Stimulated activated naive CD8-positive, alpha-beta T cell treated with anti-CD3 and anti-CD28 coated beads, Interleukin-15, amount 100 ng/mL, for 72 hours (primary cell): ENCODE measurements at regions not wholly inside any gene's neighbourhood (a gene's known extent, or its start where the extent isn't known, plus 50 kb on each side); places are given as distances from the start of the nearest gene placed in this dataset.
A peak's percentile ranks its signal among the peaks of the same experiment; 100 is the strongest.
"Not testable (repeated sequence)": the region's sequence is repeated elsewhere in the genome, so short reads cannot be mapped to it uniquely, and the experiment has no call there.

Source experiments
- ATAC-seq: fragments of 150-1000 bp; cut with Tn5 transposase; 2 replicates; pipeline ENCODE4 v1.10.0; 2021; ENCODE audit warnings: mild to moderate bottlenecking, moderate library complexity
- DNase-seq, 2 donors: peaks; one replicate each; pipeline ENCODE4 v3.0.0; 2021 to 2022
- H3K27ac Mint-ChIP-seq, 2 donors: one replicate each; pipeline ENCODE4 v1.8.0; 2022; ENCODE audit warnings: mild to moderate bottlenecking in 2 of 2, mixed read lengths in 2 of 2, moderate library complexity in 2 of 2
- H3K27me3 Mint-ChIP-seq: one replicate; pipeline ENCODE4 v1.8.0; 2022; ENCODE audit warnings: mixed read lengths
- H3K4me1 Mint-ChIP-seq: one replicate; pipeline ENCODE4 v1.8.0; 2022; ENCODE audit warnings: mild to moderate bottlenecking, mixed read lengths
- H3K4me3 Mint-ChIP-seq, 2 donors: one replicate each; pipeline ENCODE4 v1.8.0; 2022; ENCODE audit warnings: mild to moderate bottlenecking in 2 of 2, mixed read lengths in 2 of 2, moderate library complexity in 1 of 2
- H3K9me3 Mint-ChIP-seq, 2 donors: one replicate each; pipeline ENCODE4 v1.8.0; 2022; ENCODE audit warnings: mixed read lengths in 2 of 2

DNA sequence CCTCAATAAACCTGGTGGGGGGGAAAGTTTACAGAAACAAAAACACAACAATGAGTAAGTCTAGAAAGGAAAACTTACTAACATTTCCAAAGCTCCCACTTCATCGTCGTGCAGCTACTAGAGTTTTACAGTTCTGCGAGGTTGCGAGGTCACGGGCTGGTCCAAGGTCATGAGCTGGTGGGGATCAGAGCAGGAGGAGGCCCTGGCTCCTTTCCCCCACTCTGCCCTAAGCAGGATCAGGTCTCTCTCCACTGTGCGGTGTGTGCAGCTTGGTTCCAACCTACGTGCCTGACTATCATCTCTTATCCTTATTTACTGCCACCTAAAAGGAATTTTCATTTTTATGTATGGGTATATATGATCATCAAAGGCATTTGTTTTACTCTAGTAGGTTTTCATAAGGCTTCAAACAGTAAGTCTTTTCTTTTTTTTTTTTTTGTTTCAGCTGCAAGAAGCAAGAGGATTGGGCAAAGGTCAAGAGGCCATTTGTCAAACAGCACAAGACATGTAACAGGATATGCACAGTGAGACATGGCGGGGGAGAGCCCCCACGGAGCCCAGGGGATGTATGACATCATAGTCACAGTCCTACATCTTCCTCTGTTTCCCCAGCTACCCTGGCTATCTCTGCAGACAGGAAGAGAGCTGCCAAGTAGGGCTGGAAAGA, 76.6 kb upstream of the POMP start:
- peak overlapping the region in 1 of 2 donors; percentile 44 for H3K4me3 Mint-ChIP-seq
- peak; percentile 84 for ATAC-seq

DNA sequence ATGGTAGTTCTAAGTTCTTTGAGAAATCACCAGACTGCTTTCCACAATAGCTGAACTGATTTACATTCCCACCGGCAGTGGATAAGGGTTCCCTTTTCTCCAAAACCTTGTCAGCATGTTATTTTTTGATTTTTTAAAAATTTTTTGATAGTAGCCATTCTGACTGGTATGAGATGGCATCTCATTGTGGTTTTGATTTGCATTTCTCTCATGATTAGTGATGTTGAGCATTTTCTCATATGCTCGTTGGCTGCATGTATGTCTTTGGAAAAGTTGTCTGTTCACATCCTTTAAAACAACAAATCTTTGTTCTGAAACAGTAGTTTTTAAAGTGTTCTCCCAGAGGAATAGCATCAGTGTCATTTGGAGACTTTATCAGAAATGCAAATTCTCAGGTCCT, 77.5 kb upstream of the POMP start:
- Mint-ChIP-seq H3K9me3 (no peaks in the 10 kb centered on the region), H3K27ac (no peak overlapping the region)

More for the DNA sequence above, 76.6 kb upstream of the POMP start:
- H3K9me3 Mint-ChIP-seq = no peaks in the 10 kb centered on the region
- peak in 1 of 2 donors; percentile 22 for DNase-seq
- peak overlapping the region in 1 of 2 donors; percentile 91 for H3K27ac Mint-ChIP-seq
- peaks cover 23% of the 10 kb centered on the region for H3K4me1 Mint-ChIP-seq
- H3K27me3 Mint-ChIP-seq = peaks cover 11% of the 10 kb centered on the region

DNA sequence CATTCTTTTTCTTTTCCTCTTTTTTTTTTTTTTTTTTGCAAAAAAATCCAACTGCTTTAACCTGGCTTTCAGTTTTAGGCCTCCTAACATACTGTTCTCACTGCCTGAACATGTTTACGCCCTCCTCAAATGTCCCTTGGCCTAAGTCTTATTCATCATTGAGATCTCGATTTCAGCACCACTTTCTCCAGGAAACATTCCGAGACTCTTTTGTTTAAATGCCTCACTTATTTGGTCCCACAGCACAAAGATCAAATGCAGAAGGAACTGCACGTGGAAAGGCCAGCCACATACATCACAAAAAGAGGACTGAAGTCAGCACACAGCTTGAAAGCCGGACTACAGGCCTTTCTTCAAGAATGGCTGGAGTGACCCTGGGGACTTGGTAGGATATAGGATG, 79.2 kb upstream of the POMP start:
- Mint-ChIP-seq H3K27me3 (peaks cover 25% of the 10 kb centered on the region), H3K27ac (no peak overlapping the region), H3K9me3 (no peaks in the 10 kb centered on the region), H3K4me1 (peaks cover 17% of the 10 kb centered on the region), H3K4me3 (no peak overlapping the region)
- no peak for DNase-seq
- ATAC-seq = no peak

More for the DNA sequence above, 77.5 kb upstream of the POMP start:
- no peak for ATAC-seq
- H3K4me1 Mint-ChIP-seq = peaks cover 23% of the 10 kb centered on the region
- no peak overlapping the region for H3K4me3 Mint-ChIP-seq
- peaks cover 20% of the 10 kb centered on the region for H3K27me3 Mint-ChIP-seq
- DNase-seq = no peak

DNA sequence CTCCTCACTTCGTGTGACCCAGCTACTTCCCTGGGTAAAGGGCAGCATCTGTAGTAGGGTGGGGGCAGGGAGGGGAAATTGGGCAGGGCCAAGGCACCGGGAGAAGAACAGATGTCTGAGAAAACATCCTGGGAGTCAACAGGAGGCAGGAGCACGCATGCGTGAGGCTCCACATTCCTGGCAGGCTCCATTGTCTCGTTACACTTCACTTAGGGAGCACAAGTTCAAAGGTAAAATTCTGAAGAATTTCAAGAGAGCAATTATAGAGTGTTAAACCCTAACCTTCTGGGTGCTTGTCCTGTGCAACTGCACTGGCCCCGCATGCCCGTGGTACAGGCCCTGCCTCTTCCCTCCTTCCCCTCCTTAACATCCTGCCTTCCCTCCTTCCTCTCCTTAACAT, 79.6 kb upstream of the POMP start:
- H3K9me3 Mint-ChIP-seq = no peaks in the 10 kb centered on the region
- peaks cover 21% of the 10 kb centered on the region for H3K4me1 Mint-ChIP-seq

DNA sequence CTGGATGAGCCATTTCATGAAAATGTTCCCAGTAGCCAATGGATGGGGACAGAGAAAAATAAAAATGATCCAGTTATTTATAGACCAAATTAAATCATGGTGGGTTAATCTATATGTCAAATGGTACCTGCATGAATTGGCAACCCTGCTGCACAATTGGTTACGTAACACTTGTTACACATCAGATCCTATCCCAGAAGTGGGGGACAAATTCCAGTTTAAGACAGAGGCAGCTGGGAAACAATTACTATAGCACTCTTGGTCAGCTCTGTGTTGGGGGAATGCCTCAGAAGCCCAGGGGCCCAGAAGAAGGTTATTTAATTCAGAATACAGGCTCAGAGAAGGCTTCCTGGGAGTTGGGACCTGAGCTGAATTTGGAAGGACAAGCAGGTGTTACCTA, 81.1 kb upstream of the FLT1 start:
- H3K4me3 Mint-ChIP-seq = no peak overlapping the region
- DNase-seq (no peak), ATAC-seq (no peak)
- no peak overlapping the region for H3K27ac Mint-ChIP-seq
- no peaks in the 10 kb centered on the region for H3K9me3 Mint-ChIP-seq
- H3K4me1 Mint-ChIP-seq = peaks cover 8% of the 10 kb centered on the region
- H3K27me3 Mint-ChIP-seq = peaks cover 25% of the 10 kb centered on the region

More for the DNA sequence above, 79.6 kb upstream of the POMP start:
- no peak for ATAC-seq
- no peak overlapping the region for H3K27ac Mint-ChIP-seq
- no peak for DNase-seq
- H3K27me3 Mint-ChIP-seq = peaks cover 25% of the 10 kb centered on the region
- H3K4me3 Mint-ChIP-seq = no peak overlapping the region

DNA sequence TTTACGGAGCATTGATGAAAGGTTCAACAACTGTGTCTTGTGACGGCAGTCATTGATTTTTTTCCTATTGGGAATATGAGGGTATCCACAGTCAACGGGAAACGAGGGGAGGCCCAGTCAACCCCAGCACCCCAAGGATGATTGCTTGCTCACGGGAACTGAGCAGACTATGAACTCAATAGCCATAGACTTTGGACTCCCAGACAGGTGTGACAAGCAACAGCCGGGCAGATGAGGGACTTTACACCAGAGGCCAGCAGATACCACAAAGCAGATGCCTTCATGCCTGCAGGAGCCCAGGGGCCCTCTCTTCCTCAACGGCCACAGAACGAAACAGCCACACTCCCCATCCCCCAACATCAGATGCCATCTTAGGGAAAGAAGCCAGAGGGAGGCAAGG, 80.3 kb upstream of the FLT1 start:
- peaks cover 25% of the 10 kb centered on the region for H3K27me3 Mint-ChIP-seq
- H3K9me3 Mint-ChIP-seq = no peaks in the 10 kb centered on the region
- DNase-seq (no peak), ATAC-seq (no peak)
- H3K27ac Mint-ChIP-seq = no peak overlapping the region
- H3K4me1 Mint-ChIP-seq = peaks cover 8% of the 10 kb centered on the region
- no peak overlapping the region for H3K4me3 Mint-ChIP-seq

DNA sequence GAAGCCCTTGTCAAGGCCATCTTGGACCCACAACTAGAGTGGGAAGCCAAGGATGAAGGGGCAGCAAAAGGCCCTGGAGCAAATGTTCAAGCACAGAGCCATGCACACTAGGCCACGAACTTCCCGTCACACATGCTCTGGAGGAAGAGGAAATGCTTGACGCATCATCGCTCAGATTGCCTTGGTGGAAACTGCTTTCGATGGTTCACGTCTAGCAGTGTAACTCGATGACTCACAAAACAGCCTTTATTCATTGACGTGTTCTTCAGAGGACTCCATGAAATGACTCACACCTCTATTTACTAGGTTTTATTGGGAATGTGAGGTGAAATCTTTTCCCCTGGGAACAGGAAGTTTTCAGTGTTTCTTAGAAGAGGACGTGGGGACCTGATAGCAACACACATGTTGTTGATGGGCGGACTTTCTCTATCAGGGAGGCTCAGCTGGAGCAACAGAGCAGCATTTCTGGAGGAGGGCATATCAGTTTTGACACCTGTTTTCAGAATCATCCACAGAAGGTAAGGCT, 79.8 kb upstream of the FLT1 start:
- Mint-ChIP-seq H3K4me3 (no peak overlapping the region), H3K27ac (peak overlapping the region in 1 of 2 donors; percentile 67), H3K27me3 (peaks cover 25% of the 10 kb centered on the region), H3K9me3 (no peaks in the 10 kb centered on the region), H3K4me1 (peaks cover 8% of the 10 kb centered on the region)
- ATAC-seq (peak; percentile 62), DNase-seq (no peak)

DNA sequence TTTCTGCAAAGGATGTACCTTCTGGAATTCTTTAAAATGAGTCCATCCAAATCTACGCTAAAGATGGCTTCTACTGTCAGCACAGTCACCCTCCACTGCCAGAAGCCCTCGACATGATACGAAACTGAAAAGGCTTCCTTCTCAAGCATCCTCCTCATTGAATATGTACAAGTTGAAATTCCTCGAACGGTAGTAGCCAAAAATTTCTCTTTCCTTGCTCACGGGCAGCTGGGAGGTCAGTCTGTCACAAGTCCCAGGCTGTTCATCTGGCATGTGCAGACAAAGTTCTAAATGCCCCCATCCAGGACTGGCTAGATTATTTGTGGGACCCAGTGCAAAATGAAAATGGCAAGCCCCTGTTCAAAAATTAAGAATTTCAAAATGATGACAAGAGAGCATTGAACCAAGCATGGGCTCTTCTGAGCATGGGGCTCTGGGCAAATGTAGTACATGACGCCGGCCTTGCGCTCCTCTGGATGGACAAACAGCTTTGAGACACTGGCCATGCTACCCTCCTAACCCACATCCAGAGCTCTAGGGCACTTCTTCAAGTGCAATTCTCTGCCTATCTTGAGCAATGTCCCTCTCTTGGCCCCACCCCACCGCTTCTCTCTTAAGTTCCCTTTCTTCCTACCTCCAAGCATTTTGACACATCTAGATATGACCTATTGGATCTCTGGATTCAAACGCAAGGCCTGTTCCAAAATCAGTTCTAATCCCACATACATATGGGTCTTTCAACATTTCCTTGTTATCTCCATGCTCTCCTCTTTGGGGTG, 78.9 kb upstream of the FLT1 start:
- no peak overlapping the region for H3K4me3 Mint-ChIP-seq
- H3K27ac Mint-ChIP-seq = no peak overlapping the region
- DNase-seq (no peak), ATAC-seq (no peak)
- peaks cover 8% of the 10 kb centered on the region for H3K4me1 Mint-ChIP-seq
- H3K9me3 Mint-ChIP-seq = no peaks in the 10 kb centered on the region
- H3K27me3 Mint-ChIP-seq = peaks cover 30% of the 10 kb centered on the region

DNA sequence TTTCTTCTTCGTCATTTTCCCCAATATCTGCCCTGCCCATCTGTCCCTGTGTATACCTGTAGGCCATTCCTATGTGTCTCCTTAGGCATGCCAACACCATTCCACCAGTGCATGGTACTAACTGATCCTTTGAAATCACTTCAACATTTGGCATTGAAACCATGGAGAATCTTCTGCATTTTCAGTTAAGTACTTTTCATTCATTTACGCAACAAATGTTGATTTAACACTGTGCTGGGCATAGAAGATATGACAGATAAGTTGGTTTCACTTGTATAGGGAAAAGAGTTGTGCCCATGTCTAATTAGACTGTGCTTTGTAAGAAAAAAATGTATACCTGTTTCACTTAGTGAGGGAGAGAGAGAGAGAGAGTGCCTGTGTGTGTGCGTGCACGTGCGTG, 77.9 kb upstream of the FLT1 start:
- Mint-ChIP-seq H3K27me3 (peaks cover 27% of the 10 kb centered on the region), H3K27ac (no peak overlapping the region), H3K4me1 (peaks cover 8% of the 10 kb centered on the region)

DNA sequence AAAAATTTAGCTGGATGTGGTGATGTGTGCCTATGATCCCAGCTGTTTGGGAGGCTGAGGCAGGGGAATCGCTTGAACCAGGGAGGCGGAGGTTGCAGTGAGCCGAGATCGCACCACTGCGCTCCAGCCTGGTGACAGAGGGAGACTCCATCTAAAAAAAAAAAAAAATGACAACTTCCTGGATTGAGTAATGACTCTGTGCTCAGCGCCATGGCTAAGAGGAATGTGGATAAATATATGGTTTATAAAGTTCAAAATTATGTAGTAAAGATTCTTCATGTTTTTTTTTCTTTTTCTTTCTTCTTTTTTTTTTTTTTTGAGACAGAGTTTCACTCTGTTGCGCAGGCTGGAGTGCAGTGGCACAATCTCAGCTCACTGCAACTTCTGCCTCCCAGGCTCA, 75.4 kb upstream of the FLT1 start:
- not testable (repeated sequence) for ATAC-seq, DNase-seq, H3K4me1 Mint-ChIP-seq, H3K27me3 Mint-ChIP-seq, H3K9me3 Mint-ChIP-seq, H3K4me3 Mint-ChIP-seq, H3K27ac Mint-ChIP-seq

More for the DNA sequence above, 77.9 kb upstream of the FLT1 start:
- H3K4me3 Mint-ChIP-seq = no peak overlapping the region
- no peak for DNase-seq
- no peak for ATAC-seq
- no peaks in the 10 kb centered on the region for H3K9me3 Mint-ChIP-seq

DNA sequence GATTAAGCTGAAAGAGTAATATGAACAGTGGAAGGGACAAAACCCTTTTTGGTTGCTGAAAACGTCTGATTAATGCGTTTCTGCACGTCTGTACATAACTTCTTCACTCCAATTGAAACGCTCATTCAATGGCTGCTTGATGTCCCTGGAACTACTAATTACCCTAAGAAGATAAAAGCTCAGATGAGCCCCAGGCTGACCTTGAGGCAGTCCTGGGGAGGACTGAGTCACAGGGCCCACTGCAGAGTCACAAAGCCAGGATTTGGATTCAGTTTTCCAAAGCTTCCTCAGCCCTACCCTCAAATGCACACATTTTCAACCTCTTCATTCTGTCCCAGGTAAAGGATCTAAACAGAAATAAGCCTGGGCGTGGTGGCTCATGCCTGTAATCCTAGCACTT, 75.0 kb upstream of the FLT1 start:
- Mint-ChIP-seq H3K4me1 (peaks cover 7% of the 10 kb centered on the region), H3K4me3 (no peak overlapping the region), H3K27me3 (peaks cover 8% of the 10 kb centered on the region), H3K27ac (no peak overlapping the region), H3K9me3 (no peaks in the 10 kb centered on the region)
- DNase-seq = no peak
- no peak for ATAC-seq

DNA sequence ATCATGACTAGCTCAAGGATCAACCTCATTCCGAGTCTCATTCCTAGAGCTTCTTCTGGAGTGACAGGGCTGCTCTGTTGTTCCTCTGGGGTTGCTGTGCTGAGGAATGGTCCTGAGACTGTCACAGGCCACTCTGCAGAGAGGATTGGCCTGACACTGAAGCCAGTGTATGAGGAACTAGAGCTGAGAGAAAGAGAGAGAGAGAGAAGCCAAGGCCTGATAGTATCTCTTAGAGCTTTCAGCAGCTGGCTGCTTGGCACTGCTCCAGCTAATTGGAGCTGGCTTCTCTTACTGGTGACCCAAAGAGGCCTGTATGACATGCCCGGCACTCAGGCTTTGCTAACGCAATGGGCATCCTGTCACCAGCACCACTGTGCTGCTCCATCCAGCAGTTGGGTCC, 73.4 kb upstream of the FLT1 start:
- no peaks in the 10 kb centered on the region for H3K9me3 Mint-ChIP-seq
- no peak overlapping the region for H3K4me3 Mint-ChIP-seq
- H3K27me3 Mint-ChIP-seq = peaks cover 8% of the 10 kb centered on the region
- H3K4me1 Mint-ChIP-seq = no peaks in the 10 kb centered on the region
- DNase-seq = no peak
- ATAC-seq = no peak
- H3K27ac Mint-ChIP-seq = no peak overlapping the region

DNA sequence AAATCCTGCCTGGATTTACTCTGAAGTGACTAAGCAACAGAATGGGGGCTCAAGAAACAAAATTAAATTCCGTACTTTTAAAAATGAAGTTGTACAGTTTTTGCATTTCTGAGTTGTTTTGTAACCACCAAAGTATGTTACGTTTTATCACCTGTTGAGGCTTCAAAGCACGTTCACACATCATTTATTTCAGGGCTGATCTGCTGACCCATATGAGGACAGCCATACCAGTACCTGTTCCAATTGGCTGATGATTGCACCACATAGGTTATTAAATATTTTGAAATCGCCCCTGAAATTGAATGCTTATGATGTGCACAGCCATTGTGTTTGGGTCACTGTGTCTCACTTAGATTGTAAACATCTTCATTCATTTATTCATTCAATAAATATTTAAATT, 72.0 kb upstream of the FLT1 start:
- H3K27me3 Mint-ChIP-seq = peaks cover 8% of the 10 kb centered on the region
- ATAC-seq (no peak), DNase-seq (no peak)
- no peak overlapping the region for H3K27ac Mint-ChIP-seq
- no peak overlapping the region for H3K4me3 Mint-ChIP-seq
- H3K4me1 Mint-ChIP-seq = no peaks in the 10 kb centered on the region
- H3K9me3 Mint-ChIP-seq = no peaks in the 10 kb centered on the region

DNA sequence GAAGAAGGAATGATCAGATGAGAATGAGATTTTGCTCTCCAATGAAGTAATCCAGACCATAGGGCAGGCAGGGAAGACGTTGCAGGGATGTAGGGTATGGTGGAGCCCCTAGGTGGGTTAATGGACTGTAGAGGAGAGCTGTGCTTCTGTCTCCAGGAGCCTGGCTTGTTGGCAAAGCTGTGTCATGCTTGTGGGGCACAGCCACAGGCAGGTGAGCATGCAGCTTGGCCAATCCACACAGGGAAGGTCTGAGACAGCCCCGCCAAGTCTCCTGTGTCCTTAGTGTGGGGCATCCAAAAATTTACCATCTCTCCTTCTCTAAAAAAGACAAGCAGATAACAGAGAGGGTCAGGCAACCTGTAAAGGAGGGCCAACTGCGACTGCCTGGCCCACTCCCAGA, 71.4 kb upstream of the FLT1 start:
- ATAC-seq = no peak
- Mint-ChIP-seq H3K4me1 (no peaks in the 10 kb centered on the region), H3K4me3 (no peak overlapping the region), H3K27ac (peak overlapping the region in 1 of 2 donors; percentile 12), H3K27me3 (peaks cover 8% of the 10 kb centered on the region), H3K9me3 (no peaks in the 10 kb centered on the region)
- no peak for DNase-seq

DNA sequence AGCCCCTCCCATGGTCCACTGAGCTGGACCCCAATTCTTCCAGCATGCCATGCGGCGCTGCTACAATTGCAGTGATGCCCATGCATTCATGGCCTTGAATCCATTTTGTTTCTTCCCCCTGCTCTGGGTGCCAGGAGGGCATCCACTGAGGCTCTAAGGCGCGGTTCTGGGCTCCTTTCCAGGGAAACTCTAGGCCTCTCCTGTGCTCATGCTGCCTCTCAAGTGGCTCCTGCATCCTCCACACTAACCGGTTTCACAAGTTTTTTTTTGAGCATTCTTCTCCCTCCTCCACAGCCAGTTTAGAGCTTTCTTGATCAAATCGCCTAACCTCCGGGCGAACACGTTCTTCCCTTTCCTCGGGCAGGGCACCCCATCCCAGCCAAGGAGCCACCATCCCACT, 69.1 kb upstream of the FLT1 start:
- Mint-ChIP-seq H3K4me3 (no peak overlapping the region), H3K27ac (no peak overlapping the region), H3K4me1 (no peaks in the 10 kb centered on the region), H3K27me3 (peaks cover 5% of the 10 kb centered on the region), H3K9me3 (no peaks in the 10 kb centered on the region)
- DNase-seq (no peak), ATAC-seq (no peak)

DNA sequence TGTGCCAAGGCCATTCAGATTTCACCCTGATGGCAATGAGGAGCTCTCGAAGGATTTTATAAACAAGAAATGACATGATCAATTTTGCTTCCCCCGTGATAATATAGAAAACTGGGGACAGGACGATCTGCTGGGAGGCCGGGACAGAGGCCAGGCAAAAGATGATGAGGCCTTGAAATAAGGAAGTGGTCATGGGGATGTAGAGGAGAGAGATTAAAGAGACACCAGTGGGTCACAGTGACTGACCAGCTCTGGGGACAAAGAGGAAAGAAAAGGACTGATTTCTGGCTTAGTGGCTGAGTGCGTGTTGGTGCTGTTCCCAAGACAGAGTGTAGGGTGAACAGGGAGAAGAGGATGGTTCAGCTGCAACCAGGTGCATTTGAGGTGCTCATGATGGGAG, 68.7 kb upstream of the FLT1 start:
- Mint-ChIP-seq H3K9me3 (no peaks in the 10 kb centered on the region), H3K27ac (no peak overlapping the region), H3K4me3 (no peak overlapping the region), H3K27me3 (peaks cover 1% of the 10 kb centered on the region), H3K4me1 (no peaks in the 10 kb centered on the region)
- DNase-seq (no peak), ATAC-seq (no peak)
